GM23338 (cell line): ENCODE measurements at regions not wholly inside any gene's neighbourhood (a gene's known extent, or its start where the extent isn't known, plus 50 kb on each side); places are given as distances from the start of the nearest gene placed in this dataset.

Experiments used
- ATAC-seq: fragments of 200-7000 bp; cut with Tn5 transposase; 3 replicates; pipeline ENCODE4 v1.9.1; 2020
- DNase-seq: peaks from one replicate; pipeline ENCODE4 v3.0.0-alpha.2; 2015; ENCODE audit warnings: low spot score
- H2AFZ ChIP-seq: fragments of 200-600 bp; sonication (generic); 2 replicates; pipeline ENCODE4 v1.8.0; 2016; ENCODE audit warnings: antibody characterized with exemption, mild to moderate bottlenecking, moderate library complexity
- H3F3A ChIP-seq: fragments of 200-600 bp; sonication (generic); replicated peaks from 2 replicates; pipeline ENCODE4 v1.8.0; 2017; ENCODE audit warnings: antibody characterized with exemption, mixed run types, low read depth
- H3K27ac ChIP-seq: fragments of 200-600 bp; sonication (generic); 2 replicates; pipeline ENCODE4 v1.6.1; 2016; ENCODE audit warnings: low read depth
- H3K27me3 ChIP-seq: fragments of 200-600 bp; sonication (generic); 2 replicates; pipeline ENCODE4 v1.8.0; 2016; ENCODE audit warnings: mild to moderate bottlenecking, mixed run types, moderate library complexity; ENCODE audit not compliant: insufficient read depth
- H3K36me3 ChIP-seq: fragments of 200-600 bp; sonication (generic); 2 replicates; pipeline ENCODE4 v1.8.0; 2016; ENCODE audit warnings: mild to moderate bottlenecking; ENCODE audit not compliant: insufficient read depth
- H3K4me1 ChIP-seq: fragments of 200-600 bp; sonication (generic); 2 replicates; pipeline ENCODE4 v1.8.0; 2016; ENCODE audit warnings: mild to moderate bottlenecking, moderate library complexity; ENCODE audit not compliant: insufficient read depth
- H3K4me2 ChIP-seq: fragments of 200-600 bp; sonication (generic); 2 replicates; pipeline ENCODE4 v1.7.1; 2017; ENCODE audit warnings: mixed run types
- H3K4me3 ChIP-seq: fragments of 200-600 bp; sonication (generic); 2 replicates; pipeline ENCODE4 v1.6.1; 2016; ENCODE audit warnings: mixed run types
- H3K79me2 ChIP-seq: fragments of 200-600 bp; sonication (generic); replicated peaks from 2 replicates; pipeline ENCODE4 v1.8.0; 2017; ENCODE audit warnings: mild to moderate bottlenecking; ENCODE audit not compliant: insufficient read depth
- H3K9me2 ChIP-seq: fragments of 200-600 bp; sonication (generic); 2 replicates; pipeline ENCODE4 v1.8.0; 2017; ENCODE audit not compliant: insufficient read depth
- H4K20me1 ChIP-seq: fragments of 200-600 bp; sonication (generic); replicated peaks from 2 replicates; pipeline ENCODE4 v1.8.0; 2017; ENCODE audit warnings: mild to moderate bottlenecking; ENCODE audit not compliant: insufficient read depth
- H3K27ac Mint-ChIP-seq: 2 replicates; pipeline ENCODE4 v1.8.0; 2020; ENCODE audit warnings: inconsistent platforms, mild to moderate bottlenecking, moderate library complexity, mixed read lengths
- H3K27me3 Mint-ChIP-seq: 3 replicates; pipeline ENCODE4 v1.8.0; 2022; ENCODE audit warnings: low read depth, mild to moderate bottlenecking, moderate library complexity, mixed read lengths, inconsistent platforms; ENCODE audit not compliant: insufficient read depth, poor library complexity
- H3K36me3 Mint-ChIP-seq: 3 replicates; pipeline ENCODE4 v1.8.0; 2021; ENCODE audit warnings: low read depth, mild to moderate bottlenecking, inconsistent platforms, moderate library complexity, mixed read lengths
- H3K4me1 Mint-ChIP-seq: 3 replicates; pipeline ENCODE4 v1.8.0; 2020; ENCODE audit warnings: mild to moderate bottlenecking, inconsistent platforms, mixed read lengths
- H3K4me3 Mint-ChIP-seq: 3 replicates; pipeline ENCODE4 v1.8.0; 2021; ENCODE audit warnings: moderate library complexity, mild to moderate bottlenecking, inconsistent platforms, mixed read lengths
- H3K9me3 Mint-ChIP-seq: 3 replicates; pipeline ENCODE4 v1.8.0; 2020; ENCODE audit warnings: moderate library complexity, mild to moderate bottlenecking, inconsistent platforms, mixed read lengths
- CREB1 ChIP-seq: fragments of 250-450 bp; sonication (Bioruptor Pico); IDR thresholded peaks from 2 replicates; pipeline ENCODE4 v1.5.0; 2020; ENCODE audit warnings: low read depth, mild to moderate bottlenecking, moderate library complexity
- CTCF ChIP-seq, 2 experiments: fragments of 200-600 bp in 1 of 2; sonication (generic) in 1 of 2; conservative IDR thresholded peaks; 2 replicates each; pipeline versions ENCODE4 v1.5.1 to v1.6.1; 2016 to 2017; ENCODE audit warnings: antibody characterized with exemption in 2 of 2, low read depth in 2 of 2, mild to moderate bottlenecking in 2 of 2, moderate library complexity in 1 of 2
- ETS1 ChIP-seq: IDR thresholded peaks from 2 replicates; pipeline ENCODE4 v1.6.1; 2016; ENCODE audit warnings: antibody characterized with exemption
- EZH2 ChIP-seq: fragments of 200-600 bp; sonication (generic); IDR thresholded peaks from one replicate; pipeline ENCODE4 v1.8.0; 2017; ENCODE audit warnings: antibody characterized with exemption, mild to moderate bottlenecking, low read depth; ENCODE audit not compliant: unreplicated experiment
- EZH2phosphoT487 ChIP-seq: fragments of 200-600 bp; sonication (generic); IDR thresholded peaks from one replicate; pipeline ENCODE4 v1.8.1; 2018; ENCODE audit warnings: antibody characterized with exemption; ENCODE audit not compliant: unreplicated experiment
- JUNB ChIP-seq: IDR thresholded peaks from one replicate; pipeline ENCODE4 v1.6.1; 2016; ENCODE audit warnings: antibody characterized with exemption; ENCODE audit not compliant: unreplicated experiment
- NANOG ChIP-seq: IDR thresholded peaks from 2 replicates; pipeline ENCODE4 v1.6.1; 2016; ENCODE audit warnings: antibody characterized with exemption, borderline replicate concordance
- POLR2AphosphoS5 ChIP-seq: IDR thresholded peaks from 2 replicates; pipeline ENCODE4 v1.6.1; 2016; ENCODE audit warnings: antibody characterized with exemption, low read depth
- REST ChIP-seq: IDR thresholded peaks from one replicate; pipeline ENCODE4 v1.6.1; 2018; ENCODE audit warnings: antibody characterized with exemption; ENCODE audit not compliant: unreplicated experiment
- STAT1 ChIP-seq: IDR thresholded peaks from one replicate; pipeline ENCODE4 v1.6.1; 2016; ENCODE audit warnings: antibody characterized with exemption; ENCODE audit not compliant: unreplicated experiment
- ZNF114 ChIP-seq: fragments of 250-450 bp; sonication (Bioruptor Pico); IDR thresholded peaks from 2 replicates; pipeline ENCODE4 v1.5.0; 2020; ENCODE audit warnings: mild to moderate bottlenecking, moderate library complexity
- ZNF331 ChIP-seq: fragments of 250-450 bp; sonication (Bioruptor Pico); IDR thresholded peaks from 2 replicates; pipeline ENCODE4 v1.5.0; 2020; ENCODE audit warnings: low read depth, mild to moderate bottlenecking, moderate library complexity
- TF ChIP-seq, protein P1 (sequence below): fragments of 250-450 bp; sonication (Bioruptor Pico); IDR thresholded peaks from 2 replicates; pipeline ENCODE4 v1.5.0; 2020; ENCODE audit warnings: mild to moderate bottlenecking, moderate library complexity

DNA sequence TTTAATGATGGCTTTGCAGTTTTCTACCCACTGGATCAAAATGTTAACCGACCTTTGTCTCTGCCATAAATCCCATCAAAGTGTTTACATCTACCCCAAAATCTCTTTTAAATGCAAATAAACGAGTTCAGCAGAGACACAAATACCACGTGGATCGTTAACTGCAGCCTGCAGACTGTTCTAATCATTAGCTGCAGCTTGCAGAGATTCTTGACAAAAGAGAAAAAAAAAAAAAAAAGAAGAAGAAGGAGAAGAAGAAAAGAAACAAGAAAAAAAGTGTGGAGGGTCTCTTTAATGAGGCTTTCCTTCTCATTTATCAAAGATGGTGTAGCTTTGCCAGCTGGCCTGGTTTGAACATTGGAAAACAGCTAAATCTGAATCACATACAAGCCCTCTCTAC lies 275.7 kb downstream of the NEDD1 start:
- peaks cover 16% of the 10 kb centered on the region for H3K4me1 ChIP-seq
- peaks cover 5% of the 10 kb centered on the region for H3K9me3 Mint-ChIP-seq
- DNase-seq (no peak), ATAC-seq (no peak)
- H3K27ac ChIP-seq = no peak overlapping the region
- TF ChIP-seq ETS1 = no peak
- TF ChIP-seq ZNF331 = no peak
- no peak for TF ChIP-seq CREB1 (CRISPR knock-in tag)
- TF ChIP-seq EZH2 = no peak
- TF ChIP-seq NANOG = no peak
- no peak for TF ChIP-seq REST
- TF ChIP-seq EZH2phosphoT487 = no peak
- no peak for TF ChIP-seq CTCF (conservative IDR thresholded peaks at IDR 0.05; ENCODE audit: low read depth in 2 of 2)
- no peak for TF ChIP-seq STAT1
- TF ChIP-seq, protein P1, sequence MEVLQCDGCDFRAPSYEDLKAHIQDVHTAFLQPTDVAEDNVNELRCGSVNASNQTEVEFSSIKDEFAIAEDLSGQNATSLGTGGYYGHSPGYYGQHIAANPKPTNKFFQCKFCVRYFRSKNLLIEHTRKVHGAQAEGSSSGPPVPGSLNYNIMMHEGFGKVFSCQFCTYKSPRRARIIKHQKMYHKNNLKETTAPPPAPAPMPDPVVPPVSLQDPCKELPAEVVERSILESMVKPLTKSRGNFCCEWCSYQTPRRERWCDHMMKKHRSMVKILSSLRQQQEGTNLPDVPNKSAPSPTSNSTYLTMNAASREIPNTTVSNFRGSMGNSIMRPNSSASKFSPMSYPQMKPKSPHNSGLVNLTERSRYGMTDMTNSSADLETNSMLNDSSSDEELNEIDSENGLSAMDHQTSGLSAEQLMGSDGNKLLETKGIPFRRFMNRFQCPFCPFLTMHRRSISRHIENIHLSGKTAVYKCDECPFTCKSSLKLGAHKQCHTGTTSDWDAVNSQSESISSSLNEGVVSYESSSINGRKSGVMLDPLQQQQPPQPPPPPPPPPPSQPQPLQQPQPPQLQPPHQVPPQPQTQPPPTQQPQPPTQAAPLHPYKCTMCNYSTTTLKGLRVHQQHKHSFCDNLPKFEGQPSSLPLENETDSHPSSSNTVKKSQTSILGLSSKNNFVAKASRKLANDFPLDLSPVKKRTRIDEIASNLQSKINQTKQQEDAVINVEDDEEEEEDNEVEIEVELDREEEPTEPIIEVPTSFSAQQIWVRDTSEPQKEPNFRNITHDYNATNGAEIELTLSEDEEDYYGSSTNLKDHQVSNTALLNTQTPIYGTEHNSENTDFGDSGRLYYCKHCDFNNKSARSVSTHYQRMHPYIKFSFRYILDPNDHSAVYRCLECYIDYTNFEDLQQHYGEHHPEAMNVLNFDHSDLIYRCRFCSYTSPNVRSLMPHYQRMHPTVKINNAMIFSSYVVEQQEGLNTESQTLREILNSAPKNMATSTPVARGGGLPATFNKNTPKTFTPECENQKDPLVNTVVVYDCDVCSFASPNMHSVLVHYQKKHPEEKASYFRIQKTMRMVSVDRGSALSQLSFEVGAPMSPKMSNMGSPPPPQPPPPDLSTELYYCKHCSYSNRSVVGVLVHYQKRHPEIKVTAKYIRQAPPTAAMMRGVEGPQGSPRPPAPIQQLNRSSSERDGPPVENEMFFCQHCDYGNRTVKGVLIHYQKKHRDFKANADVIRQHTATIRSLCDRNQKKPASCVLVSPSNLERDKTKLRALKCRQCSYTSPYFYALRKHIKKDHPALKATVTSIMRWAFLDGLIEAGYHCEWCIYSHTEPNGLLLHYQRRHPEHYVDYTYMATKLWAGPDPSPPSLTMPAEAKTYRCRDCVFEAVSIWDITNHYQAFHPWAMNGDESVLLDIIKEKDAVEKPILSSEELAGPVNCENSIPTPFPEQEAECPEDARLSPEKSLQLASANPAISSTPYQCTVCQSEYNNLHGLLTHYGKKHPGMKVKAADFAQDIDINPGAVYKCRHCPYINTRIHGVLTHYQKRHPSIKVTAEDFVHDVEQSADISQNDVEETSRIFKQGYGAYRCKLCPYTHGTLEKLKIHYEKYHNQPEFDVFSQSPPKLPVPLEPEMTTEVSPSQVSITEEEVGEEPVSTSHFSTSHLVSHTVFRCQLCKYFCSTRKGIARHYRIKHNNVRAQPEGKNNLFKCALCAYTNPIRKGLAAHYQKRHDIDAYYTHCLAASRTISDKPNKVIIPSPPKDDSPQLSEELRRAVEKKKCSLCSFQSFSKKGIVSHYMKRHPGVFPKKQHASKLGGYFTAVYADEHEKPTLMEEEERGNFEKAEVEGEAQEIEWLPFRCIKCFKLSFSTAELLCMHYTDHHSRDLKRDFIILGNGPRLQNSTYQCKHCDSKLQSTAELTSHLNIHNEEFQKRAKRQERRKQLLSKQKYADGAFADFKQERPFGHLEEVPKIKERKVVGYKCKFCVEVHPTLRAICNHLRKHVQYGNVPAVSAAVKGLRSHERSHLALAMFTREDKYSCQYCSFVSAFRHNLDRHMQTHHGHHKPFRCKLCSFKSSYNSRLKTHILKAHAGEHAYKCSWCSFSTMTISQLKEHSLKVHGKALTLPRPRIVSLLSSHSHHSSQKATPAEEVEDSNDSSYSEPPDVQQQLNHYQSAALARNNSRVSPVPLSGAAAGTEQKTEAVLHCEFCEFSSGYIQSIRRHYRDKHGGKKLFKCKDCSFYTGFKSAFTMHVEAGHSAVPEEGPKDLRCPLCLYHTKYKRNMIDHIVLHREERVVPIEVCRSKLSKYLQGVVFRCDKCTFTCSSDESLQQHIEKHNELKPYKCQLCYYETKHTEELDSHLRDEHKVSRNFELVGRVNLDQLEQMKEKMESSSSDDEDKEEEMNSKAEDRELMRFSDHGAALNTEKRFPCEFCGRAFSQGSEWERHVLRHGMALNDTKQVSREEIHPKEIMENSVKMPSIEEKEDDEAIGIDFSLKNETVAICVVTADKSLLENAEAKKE (CRISPR knock-in tag) = no peak
- TF ChIP-seq POLR2AphosphoS5 = no peak
- TF ChIP-seq ZNF114 (CRISPR knock-in tag) = no peak
- no peak for TF ChIP-seq JUNB
- no peak overlapping the region for H3K4me3 Mint-ChIP-seq
- H2AFZ ChIP-seq = no peak overlapping the region
- no peak overlapping the region for H3K27ac Mint-ChIP-seq
- H3K9me2 ChIP-seq = peaks cover 10% of the 10 kb centered on the region; the same call in 1 of the 2 replicates
- H3K4me2 ChIP-seq = no peak overlapping the region
- peaks cover 24% of the 10 kb centered on the region for H3K4me1 Mint-ChIP-seq
- H4K20me1 ChIP-seq = no peaks in the 10 kb centered on the region
- H3K36me3 Mint-ChIP-seq = peaks cover 40% of the 10 kb centered on the region; the same call in 2 of the 3 replicates
- H3K79me2 ChIP-seq = no peaks in the 10 kb centered on the region
- no peaks in the 10 kb centered on the region for H3K27me3 ChIP-seq
- no peaks in the 10 kb centered on the region for H3K27me3 Mint-ChIP-seq
- no peaks in the 10 kb centered on the region for H3F3A ChIP-seq
- H3K36me3 ChIP-seq = no peaks in the 10 kb centered on the region
- H3K4me3 ChIP-seq = no peak overlapping the region
